ENCODE measurements at regions not wholly inside any gene's neighbourhood (a gene's known extent, or its start where the extent isn't known, plus 50 kb on each side); places are given as distances from the start of the nearest gene placed in this dataset.

DNA sequence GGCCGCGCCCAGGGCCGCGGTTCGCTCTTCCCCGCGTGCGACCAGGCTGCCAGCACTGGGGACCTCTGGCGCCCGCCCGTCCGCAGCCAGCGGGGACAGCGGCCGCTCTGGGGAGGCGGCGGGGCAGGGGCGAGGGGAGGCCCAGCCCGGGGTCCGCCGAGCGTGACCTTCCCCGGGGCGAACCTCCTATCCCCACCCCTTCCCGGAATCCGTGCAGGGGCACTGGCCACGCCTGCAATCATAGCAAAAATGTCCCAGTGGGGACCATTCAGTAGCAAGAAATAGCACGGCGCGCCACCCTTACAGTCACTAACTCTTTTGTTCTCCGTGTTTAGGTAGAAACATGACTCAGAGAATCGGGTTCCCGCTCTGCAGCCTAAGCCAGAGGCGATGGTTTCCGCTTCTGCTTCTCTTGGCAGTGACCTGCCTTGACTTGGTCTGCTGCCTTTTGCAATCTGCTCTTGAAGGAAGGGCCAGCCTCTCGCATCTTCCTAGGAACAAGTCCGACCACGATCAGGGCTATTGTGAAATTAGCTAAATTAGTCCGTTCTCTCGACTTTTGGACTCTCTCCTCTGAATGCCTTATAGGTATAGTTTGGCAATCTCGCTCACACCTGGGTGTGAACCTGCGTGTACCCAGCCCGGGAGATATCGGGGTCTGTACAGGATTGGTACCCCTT is 79.3 kb upstream of the ACBD5 start:
- TF ChIP-seq, protein P1, sequence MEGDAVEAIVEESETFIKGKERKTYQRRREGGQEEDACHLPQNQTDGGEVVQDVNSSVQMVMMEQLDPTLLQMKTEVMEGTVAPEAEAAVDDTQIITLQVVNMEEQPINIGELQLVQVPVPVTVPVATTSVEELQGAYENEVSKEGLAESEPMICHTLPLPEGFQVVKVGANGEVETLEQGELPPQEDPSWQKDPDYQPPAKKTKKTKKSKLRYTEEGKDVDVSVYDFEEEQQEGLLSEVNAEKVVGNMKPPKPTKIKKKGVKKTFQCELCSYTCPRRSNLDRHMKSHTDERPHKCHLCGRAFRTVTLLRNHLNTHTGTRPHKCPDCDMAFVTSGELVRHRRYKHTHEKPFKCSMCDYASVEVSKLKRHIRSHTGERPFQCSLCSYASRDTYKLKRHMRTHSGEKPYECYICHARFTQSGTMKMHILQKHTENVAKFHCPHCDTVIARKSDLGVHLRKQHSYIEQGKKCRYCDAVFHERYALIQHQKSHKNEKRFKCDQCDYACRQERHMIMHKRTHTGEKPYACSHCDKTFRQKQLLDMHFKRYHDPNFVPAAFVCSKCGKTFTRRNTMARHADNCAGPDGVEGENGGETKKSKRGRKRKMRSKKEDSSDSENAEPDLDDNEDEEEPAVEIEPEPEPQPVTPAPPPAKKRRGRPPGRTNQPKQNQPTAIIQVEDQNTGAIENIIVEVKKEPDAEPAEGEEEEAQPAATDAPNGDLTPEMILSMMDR (IDR thresholded peaks at IDR 0.05 in 4 of 5, conservative IDR thresholded peaks at IDR 0.05 in 1 of 5) = no peak
- TF ChIP-seq POLR2A (IDR thresholded peaks at IDR 0.05) = no peak
